HUES6 (cell line): ENCODE measurements at regions not wholly inside any gene's neighbourhood (a gene's known extent, or its start where the extent isn't known, plus 50 kb on each side); places are given as distances from the start of the nearest gene placed in this dataset.

Experiments
- H3K27ac ChIP-seq: 2 replicates; pipeline ENCODE4 v1.7.0; 2013; ENCODE audit warnings: low read depth, mild to moderate bottlenecking, low read length, inconsistent platforms
- H3K27me3 ChIP-seq: 2 replicates; pipeline ENCODE4 v1.6.1; 2013; ENCODE audit warnings: low read length; ENCODE audit not compliant: control insufficient read depth, insufficient read depth
- H3K36me3 ChIP-seq: 2 replicates; pipeline ENCODE4 v1.6.1; 2013; ENCODE audit warnings: low read length; ENCODE audit not compliant: control insufficient read depth, insufficient read depth
- H3K4me1 ChIP-seq: 2 replicates; pipeline ENCODE4 v1.6.1; 2013; ENCODE audit warnings: low read length; ENCODE audit not compliant: control insufficient read depth, insufficient read depth
- H3K4me3 ChIP-seq: 2 replicates; pipeline ENCODE4 v1.5.1; 2013; ENCODE audit warnings: low read depth, low read length
- H3K9ac ChIP-seq: one replicate; pipeline ENCODE4 v1.6.1; 2013; ENCODE audit warnings: mild to moderate bottlenecking, low read length
- H3K9me3 ChIP-seq: 2 replicates; pipeline ENCODE4 v1.6.1; 2013; ENCODE audit warnings: low read depth, low read length; ENCODE audit not compliant: control insufficient read depth, insufficient read depth

GRCh38 chr3:27779176-27779575 lies 57.1 kb upstream of the EOMES start:
- no peaks in the 10 kb centered on the region for H3K27me3 ChIP-seq
- no peak overlapping the region for H3K4me3 ChIP-seq
- no peak overlapping the region for H3K9ac ChIP-seq
- no peak overlapping the region for H3K27ac ChIP-seq
- 0 out of 2 replicates have a peak, but pooled peaks cover 3% of the 10 kb centered on the region for H3K4me1 ChIP-seq
- no peaks in the 10 kb centered on the region for H3K36me3 ChIP-seq
- H3K9me3 ChIP-seq, result no peaks in the 10 kb centered on the region

- Histone ChIP-seq H3K9ac (no peak overlapping the region), H3K36me3 (no peaks in the 10 kb centered on the region), H3K4me3 (no peak overlapping the region), H3K27ac (no peak overlapping the region), H3K9me3 (no peaks in the 10 kb centered on the region), H3K27me3 (no peaks in the 10 kb centered on the region), H3K4me1 (no peaks in the 10 kb centered on the region)
These were observed 67.3 kb upstream of the EOMES start for GRCh38 chr3:27789420-27789819.

GRCh38 chr3:27791956-27792355 lies 69.8 kb upstream of the EOMES start:
- no peaks in the 10 kb centered on the region for H3K36me3 ChIP-seq
- no peak overlapping the region for H3K27ac ChIP-seq
- no peak overlapping the region for H3K4me3 ChIP-seq
- no peaks in the 10 kb centered on the region for H3K27me3 ChIP-seq
- no peaks in the 10 kb centered on the region for H3K4me1 ChIP-seq
- H3K9me3 ChIP-seq, result no peaks in the 10 kb centered on the region
- H3K9ac ChIP-seq, result no peak overlapping the region

GRCh38 chr3:27792869-27793268 lies 70.7 kb upstream of the EOMES start:
- H3K27me3 ChIP-seq, result no peaks in the 10 kb centered on the region
- H3K4me1 ChIP-seq, result no peaks in the 10 kb centered on the region
- no peaks in the 10 kb centered on the region for H3K36me3 ChIP-seq
- no peaks in the 10 kb centered on the region for H3K9me3 ChIP-seq
- H3K4me3 ChIP-seq, result no peak overlapping the region
- H3K27ac ChIP-seq, result no peak overlapping the region
- H3K9ac ChIP-seq, result no peak overlapping the region

GRCh38 chr3:27794211-27794610 lies 72.1 kb upstream of the EOMES start:
- H3K27ac ChIP-seq, result no peak overlapping the region
- H3K9me3 ChIP-seq, result no peaks in the 10 kb centered on the region
- H3K36me3 ChIP-seq, result no peaks in the 10 kb centered on the region
- H3K4me1 ChIP-seq, result no peaks in the 10 kb centered on the region
- no peak overlapping the region for H3K9ac ChIP-seq
- H3K27me3 ChIP-seq, result no peaks in the 10 kb centered on the region
- no peak overlapping the region for H3K4me3 ChIP-seq

- Histone ChIP-seq H3K9ac (no peak overlapping the region), H3K4me1 (no peaks in the 10 kb centered on the region), H3K36me3 (no peaks in the 10 kb centered on the region), H3K27me3 (no peaks in the 10 kb centered on the region), H3K9me3 (no peaks in the 10 kb centered on the region), H3K4me3 (no peak overlapping the region), H3K27ac (no peak overlapping the region)
These were observed 74.3 kb upstream of the EOMES start for GRCh38 chr3:27796365-27796875.

GRCh38 chr3:27797773-27798172 lies 75.7 kb upstream of the EOMES start:
- no peaks in the 10 kb centered on the region for H3K4me1 ChIP-seq
- no peaks in the 10 kb centered on the region for H3K27me3 ChIP-seq
- no peak overlapping the region for H3K27ac ChIP-seq
- H3K9me3 ChIP-seq, result no peaks in the 10 kb centered on the region
- no peak overlapping the region for H3K9ac ChIP-seq
- H3K36me3 ChIP-seq, result no peaks in the 10 kb centered on the region
- H3K4me3 ChIP-seq, result no peak overlapping the region

GRCh38 chr3:27800261-27800660 lies 78.1 kb upstream of the EOMES start:
- no peak overlapping the region for H3K9ac ChIP-seq
- H3K4me1 ChIP-seq, result no peaks in the 10 kb centered on the region

GRCh38 chr3:27802425-27802824 lies 80.3 kb upstream of the EOMES start:
- no peak overlapping the region for H3K4me3 ChIP-seq
- no peaks in the 10 kb centered on the region for H3K27me3 ChIP-seq
- no peak overlapping the region for H3K9ac ChIP-seq
- H3K36me3 ChIP-seq, result no peaks in the 10 kb centered on the region
- no peaks in the 10 kb centered on the region for H3K4me1 ChIP-seq
- H3K9me3 ChIP-seq, result no peaks in the 10 kb centered on the region
- no peak overlapping the region for H3K27ac ChIP-seq

More at GRCh38 chr3:27800261-27800660, 78.1 kb upstream of the EOMES start:
- H3K27ac ChIP-seq, result no peak overlapping the region
- no peaks in the 10 kb centered on the region for H3K9me3 ChIP-seq
- H3K27me3 ChIP-seq, result no peaks in the 10 kb centered on the region
- H3K4me3 ChIP-seq, result no peak overlapping the region
- no peaks in the 10 kb centered on the region for H3K36me3 ChIP-seq

GRCh38 chr3:27802849-27803248 lies 80.7 kb upstream of the EOMES start:
- Histone ChIP-seq H3K27me3 (no peaks in the 10 kb centered on the region), H3K9me3 (no peaks in the 10 kb centered on the region), H3K27ac (no peak overlapping the region), H3K4me1 (no peaks in the 10 kb centered on the region), H3K9ac (no peak overlapping the region), H3K4me3 (no peak overlapping the region), H3K36me3 (no peaks in the 10 kb centered on the region)

- no peaks in the 10 kb centered on the region for H3K36me3 ChIP-seq
- H3K9me3 ChIP-seq, result no peaks in the 10 kb centered on the region
- H3K27ac ChIP-seq, result no peak overlapping the region
- H3K4me1 ChIP-seq, result no peaks in the 10 kb centered on the region
- H3K27me3 ChIP-seq, result no peaks in the 10 kb centered on the region
- H3K4me3 ChIP-seq, result no peak overlapping the region
- no peak overlapping the region for H3K9ac ChIP-seq
These were observed 83.2 kb upstream of the EOMES start for GRCh38 chr3:27805282-27805681.

GRCh38 chr3:27813255-27813654 lies 91.1 kb upstream of the EOMES start:
- H3K27ac ChIP-seq, result no peak overlapping the region
- no peak overlapping the region for H3K4me3 ChIP-seq
- no peak overlapping the region for H3K9ac ChIP-seq
- H3K9me3 ChIP-seq, result no peaks in the 10 kb centered on the region
- H3K4me1 ChIP-seq, result peaks cover 8% of the 10 kb centered on the region
- no peaks in the 10 kb centered on the region for H3K27me3 ChIP-seq
- H3K36me3 ChIP-seq, result no peaks in the 10 kb centered on the region
